ENCODE measurements at regions not wholly inside any gene's neighbourhood (a gene's known extent, or its start where the extent isn't known, plus 50 kb on each side); places are given as distances from the start of the nearest gene placed in this dataset.

- TF ChIP-seq CTCF (IDR thresholded peaks at IDR 0.05; ENCODE audit: extremely low read depth, low read depth, low read length): no peak
- no peaks in the 10 kb centered on the region for H3K36me3 ChIP-seq (ENCODE audit: insufficient read depth, low read length)
Observed at GRCh38 chr5:97406946-97407676, 224.1 kb upstream of the RIOK2 start.

GRCh38 chr5:97408331-97408730, 225.3 kb upstream of the RIOK2 start:
- Histone ChIP-seq H3K4me2 (ENCODE audit: insufficient read depth, low read length) (no peak overlapping the region), H3K4me3 (ENCODE audit: insufficient read depth, low read length) (no peak overlapping the region), H2AFZ (ENCODE audit: low read length) (no peak overlapping the region), H3K27me3 (ENCODE audit: insufficient read depth, low read length) (no peaks in the 10 kb centered on the region), H3K9me3 (ENCODE audit: low read depth, low read length) (no peaks in the 10 kb centered on the region), H3K27ac (ENCODE audit: low read depth, low read length) (no peak overlapping the region), H3K4me1 (ENCODE audit: insufficient read depth, low read length) (no peaks in the 10 kb centered on the region), H4K20me1 (ENCODE audit: insufficient read depth, low read length) (no peaks in the 10 kb centered on the region), H3K79me2 (ENCODE audit: insufficient read depth, low read length) (no peaks in the 10 kb centered on the region), H3K36me3 (ENCODE audit: insufficient read depth, low read length) (no peaks in the 10 kb centered on the region)
- DNase-seq (ENCODE audit: insufficient read length, low spot score, missing footprints): no peak
- no peak for TF ChIP-seq CTCF (IDR thresholded peaks at IDR 0.05; ENCODE audit: extremely low read depth, low read depth, low read length)

More at GRCh38 chr5:97406946-97407676, 224.1 kb upstream of the RIOK2 start:
- Histone ChIP-seq H3K4me2 (ENCODE audit: insufficient read depth, low read length) (no peak overlapping the region), H3K27ac (ENCODE audit: low read depth, low read length) (no peak overlapping the region), H3K27me3 (ENCODE audit: insufficient read depth, low read length) (no peaks in the 10 kb centered on the region), H3K4me3 (ENCODE audit: insufficient read depth, low read length) (no peak overlapping the region), H2AFZ (ENCODE audit: low read length) (no peak overlapping the region), H4K20me1 (ENCODE audit: insufficient read depth, low read length) (no peaks in the 10 kb centered on the region), H3K4me1 (ENCODE audit: insufficient read depth, low read length) (no peaks in the 10 kb centered on the region), H3K9me3 (ENCODE audit: low read depth, low read length) (no peaks in the 10 kb centered on the region), H3K79me2 (ENCODE audit: insufficient read depth, low read length) (no peaks in the 10 kb centered on the region)
- DNase-seq (ENCODE audit: insufficient read length, low spot score, missing footprints): no peak

GRCh38 chr5:97412959-97413358, 229.9 kb upstream of the RIOK2 start:
- no peak overlapping the region for H3K4me3 ChIP-seq (ENCODE audit: insufficient read depth, low read length)
- H2AFZ ChIP-seq (ENCODE audit: low read length): no peak overlapping the region
- H4K20me1 ChIP-seq (ENCODE audit: insufficient read depth, low read length): no peaks in the 10 kb centered on the region
- H3K27me3 ChIP-seq (ENCODE audit: insufficient read depth, low read length): no peaks in the 10 kb centered on the region
- H3K4me2 ChIP-seq (ENCODE audit: insufficient read depth, low read length): no peak overlapping the region
- no peaks in the 10 kb centered on the region for H3K4me1 ChIP-seq (ENCODE audit: insufficient read depth, low read length)
- H3K79me2 ChIP-seq (ENCODE audit: insufficient read depth, low read length): no peaks in the 10 kb centered on the region
- H3K27ac ChIP-seq (ENCODE audit: low read depth, low read length): no peak overlapping the region
- no peaks in the 10 kb centered on the region for H3K36me3 ChIP-seq (ENCODE audit: insufficient read depth, low read length)
- no peaks in the 10 kb centered on the region for H3K9me3 ChIP-seq (ENCODE audit: low read depth, low read length)
- TF ChIP-seq CTCF (IDR thresholded peaks at IDR 0.05; ENCODE audit: extremely low read depth, low read depth, low read length): no peak
- DNase-seq (ENCODE audit: insufficient read length, low spot score, missing footprints): no peak

- no peak overlapping the region for H3K4me2 ChIP-seq (ENCODE audit: insufficient read depth, low read length)
Observed at GRCh38 chr5:97417986-97418385, 234.9 kb upstream of the RIOK2 start.

More at GRCh38 chr5:97417986-97418385, 234.9 kb upstream of the RIOK2 start:
- Histone ChIP-seq H3K4me1 (ENCODE audit: insufficient read depth, low read length) (no peaks in the 10 kb centered on the region), H3K27ac (ENCODE audit: low read depth, low read length) (no peak overlapping the region), H3K9me3 (ENCODE audit: low read depth, low read length) (no peaks in the 10 kb centered on the region), H3K36me3 (ENCODE audit: insufficient read depth, low read length) (no peaks in the 10 kb centered on the region), H4K20me1 (ENCODE audit: insufficient read depth, low read length) (no peaks in the 10 kb centered on the region), H2AFZ (ENCODE audit: low read length) (no peak overlapping the region), H3K4me3 (ENCODE audit: insufficient read depth, low read length) (no peak overlapping the region), H3K79me2 (ENCODE audit: insufficient read depth, low read length) (no peaks in the 10 kb centered on the region), H3K27me3 (ENCODE audit: insufficient read depth, low read length) (no peaks in the 10 kb centered on the region)
- TF ChIP-seq CTCF (IDR thresholded peaks at IDR 0.05; ENCODE audit: extremely low read depth, low read depth, low read length): no peak
- no peak for DNase-seq (ENCODE audit: insufficient read length, low spot score, missing footprints)

Data from osteoblast (primary cell).